GM13977 (cell line): ENCODE measurements at regions not wholly inside any gene's neighbourhood (a gene's known extent, or its start where the extent isn't known, plus 50 kb on each side); places are given as distances from the start of the nearest gene placed in this dataset.
A peak's percentile ranks its signal among the peaks of the same experiment; 100 is the strongest.

Source experiments
- DNase-seq: peaks from one replicate; pipeline ENCODE4 v3.0.0; 2012; ENCODE audit warnings: low spot score
- CTCF ChIP-seq: IDR thresholded peaks from 2 replicates; pipeline ENCODE4 v1.5.1; 2012; ENCODE audit warnings: mild to moderate bottlenecking, control low read depth; ENCODE audit not compliant: insufficient read depth; ENCODE audit errors: extremely low read depth, missing control alignments
- in situ Hi-C: fragments of 300-500 bp; cut with MboI; formaldehyde crosslinking; loops from one replicate; pipeline ENCODE4 v1.12.0; 2022; ENCODE audit warnings: low sequenced_read_pairs, low pct_unique_long_range_greater_than_20kb, mixed read lengths, inconsistent platforms; ENCODE audit not compliant: unreplicated experiment

GRCh38 chr2:168369031-168369430 is 87.0 kb upstream of the CERS6 start:
- in situ Hi-C loops, result no loop called here
- no peak for DNase-seq
- no peak for TF ChIP-seq CTCF

GRCh38 chr2:168371273-168372019 is 84.6 kb upstream of the CERS6 start:
- in situ Hi-C loops, result no loop called here
- no peak for TF ChIP-seq CTCF
- no peak for DNase-seq

GRCh38 chr2:168373468-168373867 is 82.6 kb upstream of the CERS6 start:
- no peak for DNase-seq
- in situ Hi-C loops, result no loop called here
- TF ChIP-seq CTCF, result no peak

GRCh38 chr2:168375195-168375798 is 80.8 kb upstream of the CERS6 start:
- in situ Hi-C loops, result no loop called here
- peak; percentile 40 for TF ChIP-seq CTCF

GRCh38 chr2:168378960-168379669 is 77.0 kb upstream of the CERS6 start:
- no peak for TF ChIP-seq CTCF
- in situ Hi-C loops, result no loop called here

More at GRCh38 chr2:168375195-168375798, 80.8 kb upstream of the CERS6 start:
- no peak for DNase-seq

GRCh38 chr2:168380500-168380899 is 75.6 kb upstream of the CERS6 start:
- no peak for DNase-seq
- no peak for TF ChIP-seq CTCF
- in situ Hi-C loops, result no loop called here

More at GRCh38 chr2:168378960-168379669, 77.0 kb upstream of the CERS6 start:
- DNase-seq, result no peak
